OCI-LY1 (cell line): ENCODE measurements at regions not wholly inside any gene's neighbourhood (a gene's known extent, or its start where the extent isn't known, plus 50 kb on each side); places are given as distances from the start of the nearest gene placed in this dataset.

Experiments
- EZH2 ChIP-seq: fragments of 200-600 bp; sonication (generic), shearing (Covaris generic); IDR thresholded peaks from 2 replicates; pipeline ENCODE4 v1.8.0; 2017; ENCODE audit warnings: borderline replicate concordance, mixed run types, mild to moderate bottlenecking, antibody characterized with exemption, low read length, moderate library complexity, mixed read lengths
- TF ChIP-seq, protein P1 (sequence below): fragments of 200-600 bp; sonication (generic), shearing (Covaris generic); IDR thresholded peaks from 2 replicates; pipeline ENCODE4 v1.5.1; 2017; ENCODE audit warnings: mild to moderate bottlenecking, antibody characterized with exemption, low read length, moderate library complexity, mixed read lengths

GRCh38 chr18:72673242-72673641 lies 129.1 kb upstream of the CBLN2 start:
- TF ChIP-seq, protein P1, sequence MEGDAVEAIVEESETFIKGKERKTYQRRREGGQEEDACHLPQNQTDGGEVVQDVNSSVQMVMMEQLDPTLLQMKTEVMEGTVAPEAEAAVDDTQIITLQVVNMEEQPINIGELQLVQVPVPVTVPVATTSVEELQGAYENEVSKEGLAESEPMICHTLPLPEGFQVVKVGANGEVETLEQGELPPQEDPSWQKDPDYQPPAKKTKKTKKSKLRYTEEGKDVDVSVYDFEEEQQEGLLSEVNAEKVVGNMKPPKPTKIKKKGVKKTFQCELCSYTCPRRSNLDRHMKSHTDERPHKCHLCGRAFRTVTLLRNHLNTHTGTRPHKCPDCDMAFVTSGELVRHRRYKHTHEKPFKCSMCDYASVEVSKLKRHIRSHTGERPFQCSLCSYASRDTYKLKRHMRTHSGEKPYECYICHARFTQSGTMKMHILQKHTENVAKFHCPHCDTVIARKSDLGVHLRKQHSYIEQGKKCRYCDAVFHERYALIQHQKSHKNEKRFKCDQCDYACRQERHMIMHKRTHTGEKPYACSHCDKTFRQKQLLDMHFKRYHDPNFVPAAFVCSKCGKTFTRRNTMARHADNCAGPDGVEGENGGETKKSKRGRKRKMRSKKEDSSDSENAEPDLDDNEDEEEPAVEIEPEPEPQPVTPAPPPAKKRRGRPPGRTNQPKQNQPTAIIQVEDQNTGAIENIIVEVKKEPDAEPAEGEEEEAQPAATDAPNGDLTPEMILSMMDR: no peak
- TF ChIP-seq EZH2: no peak
